Pancreas (tissue), 10 donors: ENCODE measurements at regions not wholly inside any gene's neighbourhood (a gene's known extent, or its start where the extent isn't known, plus 50 kb on each side); places are given as distances from the start of the nearest gene placed in this dataset.

Source experiments
- ATAC-seq, 4 donors: fragments of 200-7000 bp; cut with Tn5 transposase; one replicate each; pipeline versions ENCODE4 v1.8.0 to v1.9.1; 2020; ENCODE audit warnings: mild to moderate bottlenecking in 4 of 4, moderate library complexity in 4 of 4
- DNase-seq, 6 donors: peaks; one replicate each; pipeline ENCODE4 v3.0.0-alpha.2; 2020
- FAIRE-seq: peaks from 2 replicates; lab custom pipeline; 2012; peaks lifted over from hg19 to GRCh38; lab: Jason Lieb, UNC
- H3K27ac ChIP-seq, 4 donors: fragments of 200-600 bp; sonication (generic); 1 replicate in 3 of 4; 2 replicates in 1 of 4; pipeline versions ENCODE4 v1.5.0 to v1.8.0; 2020
- H3K27me3 ChIP-seq, 4 donors: fragments of 200-600 bp; one replicate each; pipeline ENCODE4 v1.8.0; 2021
- H3K36me3 ChIP-seq, 3 donors: fragments of 200-600 bp; sonication (generic) in 1 of 3; one replicate each; pipeline versions ENCODE4 v1.5.0 to v1.8.0; 2020 to 2021
- H3K4me1 ChIP-seq, 3 donors: fragments of 200-600 bp; one replicate each; pipeline ENCODE4 v1.8.0; 2021
- H3K4me3 ChIP-seq, 4 donors: fragments of 200-600 bp; sonication (generic) in 2 of 4; one replicate each; pipeline versions ENCODE4 v1.5.0 to v1.8.0; 2020 to 2021
- H3K9me3 ChIP-seq, 4 donors: fragments of 200-600 bp; one replicate each; pipeline ENCODE4 v1.8.0; 2021
- CTCF ChIP-seq, 4 donors: fragments of 200-600 bp; sonication (generic) in 3 of 4; IDR thresholded peaks; one replicate each; pipeline versions ENCODE4 v1.5.0 to v1.8.0; 2021; ENCODE audit warnings: antibody characterized with exemption in 4 of 4
- WGBS, 2 donors: extraction: QIAGEN DNeasy Blood & Tissue Kit; methylation state at CpG; one replicate each; pipeline ENCODE4 v1.1.7; 2013; 5-methylcytosine and 5-hydroxymethylcytosine counted together
- intact Hi-C, 3 donors: fragments of 100-400 bp; cut with DNase I; formaldehyde crosslinking; loops; one replicate each; pipeline versions ENCODE4 v1.11.1 to v1.14.2; 2022
- donor health status: healthy with polysubstance abuse.
- donor health status: DM: no; HTN: no; CAD: no; lungs with moderate emphysema.
- donor health status: DM: no; HTN: no; CAD: no.
- donor health status: control.
- donor health status: control.
- donor health status: Bipolar disorder and iron deficiency.
- donor health status: DM: yes; HTN: yes; CAD: no.
- donor health status: DM: no; HTN: no; CAD: no.
- donor health status: DM: no; HTN: no; CAD: no.
- donor health status: DM: yes; HTN: yes; CAD: no.

DNA sequence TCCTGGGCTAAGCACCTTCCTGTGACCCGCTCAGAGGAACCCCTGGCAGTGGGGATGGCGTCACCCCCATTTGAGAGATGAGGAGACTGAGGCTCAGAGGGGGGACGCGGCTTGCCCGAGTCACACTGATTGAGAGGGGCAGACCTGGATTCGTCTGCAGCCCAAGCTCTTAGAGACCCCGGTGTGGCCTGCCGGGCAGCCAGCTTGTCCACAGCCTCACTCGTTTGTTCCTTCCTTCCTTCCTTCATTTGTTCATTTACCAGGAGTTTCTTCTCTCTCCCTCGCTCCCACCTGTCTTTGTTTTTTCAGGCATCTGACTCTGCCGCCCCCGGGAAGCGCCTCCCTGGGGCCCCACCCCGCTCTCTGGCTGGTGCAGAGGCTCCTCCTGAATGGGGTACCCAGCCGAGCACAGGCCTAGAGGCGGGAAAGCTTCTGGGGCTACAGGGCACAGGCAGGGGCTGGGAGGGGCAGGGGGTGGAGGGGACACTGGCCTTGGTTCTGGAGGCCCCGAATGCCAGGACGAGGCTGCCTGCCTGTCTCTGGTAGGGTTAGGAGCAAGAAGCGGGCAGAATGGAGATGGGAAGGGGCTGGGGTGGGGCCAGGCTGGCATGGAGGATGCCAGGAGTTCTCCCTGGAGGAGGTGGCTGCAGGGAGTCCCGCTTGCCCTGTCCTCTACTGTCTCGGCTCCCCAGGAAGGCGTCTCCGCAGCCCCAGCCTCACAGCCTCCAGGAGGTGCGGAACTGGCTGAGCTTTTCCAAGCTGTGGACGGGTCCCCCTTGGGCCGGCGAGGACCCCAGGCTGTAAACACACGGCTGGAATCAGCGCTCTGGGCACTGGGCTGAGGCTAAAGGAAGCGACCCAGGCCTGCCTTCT, 91.6 kb downstream of the UNCX start:
- no peak overlapping the region for H3K4me3 ChIP-seq
- H3K4me1 ChIP-seq = no peaks in the 10 kb centered on the region
- no peaks in the 10 kb centered on the region for H3K36me3 ChIP-seq
- no peak for TF ChIP-seq CTCF (IDR thresholded peaks at IDR 0.05)
- no peaks in the 10 kb centered on the region for H3K9me3 ChIP-seq
- WGBS, 2 donors = 55 to 72% methylated on average over 29 to 30 of the region's 30 CpGs
- intact Hi-C loops = no loop called here
- no peak for ATAC-seq
- no peak overlapping the region for H3K27ac ChIP-seq
- FAIRE-seq = no peak
- no peaks in the 10 kb centered on the region for H3K27me3 ChIP-seq
- no peak for DNase-seq

DNA sequence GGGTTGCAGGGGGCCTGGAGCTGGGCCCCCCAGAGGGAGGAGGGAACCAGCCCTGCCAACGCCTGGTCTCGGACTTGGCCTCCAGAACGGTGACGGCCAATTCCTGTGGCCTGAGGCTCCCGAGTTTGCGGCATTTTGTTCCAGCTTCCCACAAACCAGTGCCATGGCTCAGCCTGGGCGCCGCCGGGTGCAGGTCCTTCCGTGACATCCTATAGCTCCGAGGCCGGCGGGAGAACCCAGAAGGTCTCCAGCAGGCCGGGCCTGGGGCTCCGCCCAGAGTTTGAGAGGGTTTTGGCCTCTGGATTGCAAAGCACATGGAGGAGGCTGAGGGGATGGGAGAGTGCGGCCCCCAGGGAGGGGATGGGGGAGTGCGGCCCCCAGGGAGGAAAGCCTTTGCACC, 92.6 kb downstream of the UNCX start:
- FAIRE-seq (no peak), ATAC-seq (no peak), DNase-seq (peak in 1 of 6 donors; percentile 54)
- WGBS, 2 donors = 50 to 67% methylated on average over 16 to 17 of the region's 17 CpGs
- Histone ChIP-seq H3K4me3 (no peak overlapping the region), H3K9me3 (no peaks in the 10 kb centered on the region), H3K4me1 (no peaks in the 10 kb centered on the region), H3K36me3 (no peaks in the 10 kb centered on the region), H3K27ac (no peak overlapping the region), H3K27me3 (no peaks in the 10 kb centered on the region)
- no peak for TF ChIP-seq CTCF (IDR thresholded peaks at IDR 0.05)
- intact Hi-C loops = no loop called here

GRCh38 chr7:1325646-1326510, 93.2 kb downstream of the UNCX start:
- FAIRE-seq (no peak), ATAC-seq (no peak), DNase-seq (no peak)
- no peaks in the 10 kb centered on the region for H3K4me1 ChIP-seq
- H3K36me3 ChIP-seq = no peaks in the 10 kb centered on the region
- no peak overlapping the region for H3K4me3 ChIP-seq
- TF ChIP-seq CTCF (IDR thresholded peaks at IDR 0.05) = no peak
- intact Hi-C loops = no loop called here
- H3K27me3 ChIP-seq = no peaks in the 10 kb centered on the region
- H3K9me3 ChIP-seq = no peaks in the 10 kb centered on the region
- H3K27ac ChIP-seq = no peak overlapping the region
- 56 to 62% methylated on average over 31 to 33 of the region's 33 CpGs for WGBS, 2 donors

- Histone ChIP-seq H3K4me1 (no peaks in the 10 kb centered on the region), H3K27ac (no peak overlapping the region), H3K27me3 (no peaks in the 10 kb centered on the region), H3K9me3 (no peaks in the 10 kb centered on the region), H3K4me3 (no peak overlapping the region), H3K36me3 (no peaks in the 10 kb centered on the region)
- TF ChIP-seq CTCF (IDR thresholded peaks at IDR 0.05) = no peak
- no peak for FAIRE-seq
- ATAC-seq = no peak
- DNase-seq = no peak
- intact Hi-C loops = no loop called here
- 61 to 83% methylated on average over 7 to 9 of the region's 9 CpGs for WGBS, 2 donors
Measured at GRCh38 chr7:1326511-1326785, 93.8 kb downstream of the UNCX start.
